Smooth muscle cell (in vitro differentiated cells): ENCODE measurements at regions not wholly inside any gene's neighbourhood (a gene's known extent, or its start where the extent isn't known, plus 50 kb on each side); places are given as distances from the start of the nearest gene placed in this dataset.

ENCODE experiments used
- DNase-seq: peaks from one replicate; lab custom pipeline; 2025; ENCODE audit not compliant: unreplicated experiment; lab: John Stamatoyannopoulos, UW
- H2AFZ ChIP-seq: fragments of 200-600 bp; sonication (generic); 2 replicates; pipeline ENCODE4 v1.6.0; 2016; ENCODE audit warnings: antibody characterized with exemption, low read depth, mild to moderate bottlenecking
- H3F3A ChIP-seq: fragments of 200-600 bp; sonication (generic); 2 replicates; pipeline ENCODE4 v1.6.0; 2017; ENCODE audit warnings: antibody characterized with exemption, low read depth
- H3K27ac ChIP-seq: fragments of 200-600 bp; sonication (generic); 2 replicates; pipeline ENCODE4 v1.5.1; 2016; ENCODE audit warnings: low read depth, mild to moderate bottlenecking
- H3K27me3 ChIP-seq: fragments of 200-600 bp; sonication (generic); 2 replicates; pipeline ENCODE4 v1.6.1; 2016; ENCODE audit warnings: low read depth, mild to moderate bottlenecking
- H3K36me3 ChIP-seq: fragments of 200-600 bp; sonication (generic); 2 replicates; pipeline ENCODE4 v1.5.1; 2016; ENCODE audit warnings: low read depth
- H3K4me1 ChIP-seq: fragments of 200-600 bp; sonication (generic); 2 replicates; pipeline ENCODE4 v1.5.1; 2016; ENCODE audit warnings: low read depth
- H3K4me2 ChIP-seq: fragments of 200-600 bp; sonication (generic); 2 replicates; pipeline ENCODE4 v1.6.0; 2016; ENCODE audit warnings: mild to moderate bottlenecking
- H3K4me3 ChIP-seq: fragments of 200-600 bp; sonication (generic); 2 replicates; pipeline ENCODE4 v1.5.1; 2016; ENCODE audit warnings: mild to moderate bottlenecking
- H3K79me2 ChIP-seq: fragments of 200-600 bp; sonication (generic); 2 replicates; pipeline ENCODE4 v1.6.0; 2016; ENCODE audit warnings: low read depth, mild to moderate bottlenecking
- H3K9ac ChIP-seq: fragments of 200-600 bp; sonication (generic); 2 replicates; pipeline ENCODE4 v1.6.0; 2016; ENCODE audit warnings: low read depth
- H3K9me3 ChIP-seq: fragments of 200-600 bp; sonication (generic); replicated peaks from 2 replicates; pipeline ENCODE4 v1.5.1; 2016; ENCODE audit warnings: low read depth
- H4K20me1 ChIP-seq: fragments of 200-600 bp; sonication (generic); 2 replicates; pipeline ENCODE4 v1.6.0; 2016; ENCODE audit warnings: low read depth
- CTCF ChIP-seq: fragments of 200-600 bp; sonication (generic); IDR thresholded peaks from 2 replicates; pipeline ENCODE4 v1.5.1; 2017; ENCODE audit warnings: borderline replicate concordance, mild to moderate bottlenecking, antibody characterized with exemption; ENCODE audit not compliant: insufficient read depth, poor library complexity, severe bottlenecking
- WGBS: methylation state at CpG from one replicate; pipeline ENCODE4 v1.1.7; 2016; ENCODE audit warnings: low lambda C conversion rate; 5-methylcytosine and 5-hydroxymethylcytosine counted together

- TF ChIP-seq CTCF: no peak
Observed at GRCh38 chr9:78539188-78539587, 242.3 kb downstream of the PSAT1 start.

GRCh38 chr9:78539904-78540303, 243.0 kb downstream of the PSAT1 start:
- no peak overlapping the region for H2AFZ ChIP-seq
- H3K79me2 ChIP-seq: no peaks in the 10 kb centered on the region
- no peaks in the 10 kb centered on the region for H3K9me3 ChIP-seq
- no peaks in the 10 kb centered on the region for H3K27me3 ChIP-seq
- H4K20me1 ChIP-seq: no peaks in the 10 kb centered on the region
- 20% methylated on average over 2 of the region's 2 CpGs for WGBS
- no peak for DNase-seq
- no peak overlapping the region for H3K4me3 ChIP-seq
- no peak overlapping the region for H3K9ac ChIP-seq
- H3F3A ChIP-seq: peaks cover 4% of the 10 kb centered on the region
- no peaks in the 10 kb centered on the region for H3K36me3 ChIP-seq
- H3K4me2 ChIP-seq: peak overlapping the region; percentile 22
- H3K27ac ChIP-seq: no peak overlapping the region
- no peak for TF ChIP-seq CTCF
- H3K4me1 ChIP-seq: peaks cover 26% of the 10 kb centered on the region

More at GRCh38 chr9:78539188-78539587, 242.3 kb downstream of the PSAT1 start:
- no peak for DNase-seq
- Histone ChIP-seq H3K4me1 (peaks cover 26% of the 10 kb centered on the region), H3K27me3 (no peaks in the 10 kb centered on the region), H3K9me3 (no peaks in the 10 kb centered on the region), H4K20me1 (no peaks in the 10 kb centered on the region), H3K36me3 (no peaks in the 10 kb centered on the region), H2AFZ (no peak overlapping the region), H3K79me2 (no peaks in the 10 kb centered on the region), H3K27ac (no peak overlapping the region), H3K9ac (no peak overlapping the region), H3K4me3 (no peak overlapping the region), H3F3A (peaks cover 4% of the 10 kb centered on the region), H3K4me2 (peak overlapping the region; percentile 22)
- WGBS: 94% methylated on average over 3 of the region's 3 CpGs

- H3K36me3 ChIP-seq: no peaks in the 10 kb centered on the region
- no peaks in the 10 kb centered on the region for H4K20me1 ChIP-seq
- no peak overlapping the region for H2AFZ ChIP-seq
- no peaks in the 10 kb centered on the region for H3K9me3 ChIP-seq
- peaks cover 4% of the 10 kb centered on the region for H3F3A ChIP-seq
- no peak overlapping the region for H3K4me2 ChIP-seq
- no peak for TF ChIP-seq CTCF
- WGBS: 88% methylated on average over 9 of the region's 9 CpGs
- no peak overlapping the region for H3K27ac ChIP-seq
- no peaks in the 10 kb centered on the region for H3K79me2 ChIP-seq
- no peak for DNase-seq
- no peaks in the 10 kb centered on the region for H3K27me3 ChIP-seq
- peaks cover 26% of the 10 kb centered on the region for H3K4me1 ChIP-seq
- no peak overlapping the region for H3K9ac ChIP-seq
- no peak overlapping the region for H3K4me3 ChIP-seq
Observed at GRCh38 chr9:78541868-78542443, 245.0 kb downstream of the PSAT1 start.
